PC-9 (cell line): ENCODE measurements at regions not wholly inside any gene's neighbourhood (a gene's known extent, or its start where the extent isn't known, plus 50 kb on each side); places are given as distances from the start of the nearest gene placed in this dataset.

Experiments
- BruUV-seq: library from RNA; stranded (reverse); fragments of 400-500 nt; replicated peaks from 2 replicates; lab custom pipeline; 2021; lab: Mats Ljungman, UMichigan
- CTCF ChIA-PET: fragments of 300-600 bp; sonication (Branson Sonifier 250); formaldehyde crosslinking; loops from one replicate; lab custom pipeline; 2022; ENCODE audit warnings: antibody characterized with exemption; lab: Charles Lee
- POLR2A ChIA-PET: fragments of 300-600 bp; sonication (Branson Sonifier 250); formaldehyde crosslinking; loops from one replicate; lab custom pipeline; 2022; ENCODE audit warnings: antibody characterized with exemption; ENCODE audit not compliant: unreplicated experiment; lab: Charles Lee
- DNase-seq, 2 experiments: peaks; one replicate each; pipeline versions ENCODE4 v3.0.0 to v3.0.0-alpha.2; 2015 to 2022; ENCODE audit warnings: mixed read lengths in 1 of 2
- H2AFZ ChIP-seq: fragments of 200-600 bp; sonication (generic); 2 replicates; pipeline ENCODE4 v1.8.1; 2017; ENCODE audit warnings: antibody characterized with exemption
- H3F3A ChIP-seq: fragments of 200-600 bp; sonication (generic); 2 replicates; pipeline ENCODE4 v1.8.1; 2017; ENCODE audit warnings: antibody characterized with exemption, mild to moderate bottlenecking, low read depth; ENCODE audit not compliant: insufficient read depth
- H3K27ac ChIP-seq: fragments of 200-600 bp; sonication (generic); 2 replicates; pipeline ENCODE4 v1.6.1; 2016; ENCODE audit warnings: mixed run types
- H3K27me3 ChIP-seq: fragments of 200-600 bp; sonication (generic); 2 replicates; pipeline ENCODE4 v1.6.1; 2016; ENCODE audit warnings: low read depth, mixed run types; ENCODE audit not compliant: insufficient read depth
- H3K36me3 ChIP-seq: fragments of 200-600 bp; sonication (generic); 2 replicates; pipeline ENCODE4 v1.6.1; 2016; ENCODE audit warnings: low read depth, mixed run types
- H3K4me1 ChIP-seq: fragments of 200-600 bp; sonication (generic); replicated peaks from 2 replicates; pipeline ENCODE4 v1.6.1; 2016; ENCODE audit warnings: mixed run types; ENCODE audit not compliant: insufficient read depth
- H3K4me2 ChIP-seq: fragments of 200-600 bp; sonication (generic); 2 replicates; pipeline ENCODE4 v1.6.1; 2017; ENCODE audit warnings: mixed run types
- H3K4me3 ChIP-seq: fragments of 200-600 bp; sonication (generic); 2 replicates; pipeline ENCODE4 v1.6.1; 2016; ENCODE audit warnings: mixed run types
- H3K79me2 ChIP-seq: fragments of 200-600 bp; sonication (generic); 2 replicates; pipeline ENCODE4 v1.6.1; 2017; ENCODE audit warnings: low read depth, mixed run types
- H3K9me2 ChIP-seq: fragments of 200-600 bp; sonication (generic); 2 replicates; pipeline ENCODE4 v1.8.1; 2017; ENCODE audit warnings: mild to moderate bottlenecking; ENCODE audit not compliant: insufficient read depth
- H3K9me3 ChIP-seq: fragments of 200-600 bp; sonication (generic); 2 replicates; pipeline ENCODE4 v1.8.1; 2016; ENCODE audit warnings: low read depth; ENCODE audit not compliant: insufficient read depth
- H4K20me1 ChIP-seq: fragments of 200-600 bp; sonication (generic); 2 replicates; pipeline ENCODE4 v1.8.1; 2017; ENCODE audit not compliant: insufficient read depth
- CTCF ChIP-seq: fragments of 200-600 bp; sonication (generic); conservative IDR thresholded peaks from 2 replicates; pipeline ENCODE4 v1.6.1; 2017; ENCODE audit warnings: mixed run types, antibody characterized with exemption, mild to moderate bottlenecking, moderate library complexity
- EZH2 ChIP-seq: fragments of 200-600 bp; sonication (generic); IDR thresholded peaks from 2 replicates; pipeline ENCODE4 v1.8.0; 2017; ENCODE audit warnings: antibody characterized with exemption, low read depth
- intact Hi-C: fragments of 100-400 bp; cut with micrococcal nuclease; formaldehyde crosslinking; loops from one replicate; pipeline ENCODE4 v1.10.0; 2022; ENCODE audit not compliant: unreplicated experiment

- H2AFZ ChIP-seq, result no peak overlapping the region
- H3K4me3 ChIP-seq, result no peak overlapping the region
- ChIA-PET CTCF (no interaction called here), POLR2A (no interaction called here)
- no peaks in the 10 kb centered on the region for H3K9me3 ChIP-seq
- no peak overlapping the region for H3K4me2 ChIP-seq
- intact Hi-C loops, result no loop called here
- H3K36me3 ChIP-seq, result no peaks in the 10 kb centered on the region
- no peaks in the 10 kb centered on the region for H3K27me3 ChIP-seq
- H4K20me1 ChIP-seq, result no peaks in the 10 kb centered on the region
- DNase-seq, result no peak
- H3K27ac ChIP-seq, result no peak overlapping the region
- H3K4me1 ChIP-seq, result peaks cover 4% of the 10 kb centered on the region
- BruUV-seq, result no TSS peak
- no peak for TF ChIP-seq EZH2
- H3K79me2 ChIP-seq, result no peaks in the 10 kb centered on the region
- peaks cover under 1% of the 10 kb centered on the region; the same call in 1 of the 2 replicates for H3F3A ChIP-seq
- no peaks in the 10 kb centered on the region for H3K9me2 ChIP-seq
These were observed 78.7 kb upstream of the SLC1A4 start for GRCh38 chr2:64910523-64910922.

DNA sequence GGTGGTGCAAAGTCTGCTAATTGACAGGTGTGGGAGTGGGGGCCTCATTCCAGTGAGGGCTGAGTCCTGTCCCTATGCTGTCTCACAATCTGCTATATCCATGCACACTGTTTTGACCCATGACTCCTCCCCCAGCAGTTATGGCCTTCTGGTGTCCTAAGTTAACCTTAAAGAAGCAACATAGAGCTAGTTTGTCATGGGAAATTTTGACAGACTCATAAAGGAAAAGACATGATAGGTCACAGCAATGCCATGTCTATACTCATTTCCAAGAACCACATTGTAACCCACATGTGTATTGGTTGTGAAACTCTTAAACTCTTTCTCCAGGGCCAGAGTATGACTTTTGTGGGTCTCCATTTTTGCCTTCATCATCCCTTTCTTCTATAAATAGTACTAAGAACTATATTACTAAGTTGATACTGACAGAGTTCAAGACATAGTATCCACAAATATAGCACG lies 78.2 kb upstream of the SLC1A4 start:
- no peak for DNase-seq
- Histone ChIP-seq H3K9me2 (no peaks in the 10 kb centered on the region), H3K9me3 (no peaks in the 10 kb centered on the region), H2AFZ (no peak overlapping the region), H3K27ac (no peak overlapping the region), H3F3A (no peaks in the 10 kb centered on the region; the same call in 1 of the 2 replicates), H3K27me3 (no peaks in the 10 kb centered on the region), H3K79me2 (no peaks in the 10 kb centered on the region), H4K20me1 (no peaks in the 10 kb centered on the region), H3K36me3 (no peaks in the 10 kb centered on the region), H3K4me2 (no peak overlapping the region), H3K4me1 (no peaks in the 10 kb centered on the region), H3K4me3 (no peak overlapping the region)
- POLR2A ChIA-PET, result no interaction called here
- no peak for TF ChIP-seq EZH2
- no peak for TF ChIP-seq CTCF
- intact Hi-C loops, result no loop called here
- CTCF ChIA-PET, result no interaction called here
- BruUV-seq, result no TSS peak

DNA sequence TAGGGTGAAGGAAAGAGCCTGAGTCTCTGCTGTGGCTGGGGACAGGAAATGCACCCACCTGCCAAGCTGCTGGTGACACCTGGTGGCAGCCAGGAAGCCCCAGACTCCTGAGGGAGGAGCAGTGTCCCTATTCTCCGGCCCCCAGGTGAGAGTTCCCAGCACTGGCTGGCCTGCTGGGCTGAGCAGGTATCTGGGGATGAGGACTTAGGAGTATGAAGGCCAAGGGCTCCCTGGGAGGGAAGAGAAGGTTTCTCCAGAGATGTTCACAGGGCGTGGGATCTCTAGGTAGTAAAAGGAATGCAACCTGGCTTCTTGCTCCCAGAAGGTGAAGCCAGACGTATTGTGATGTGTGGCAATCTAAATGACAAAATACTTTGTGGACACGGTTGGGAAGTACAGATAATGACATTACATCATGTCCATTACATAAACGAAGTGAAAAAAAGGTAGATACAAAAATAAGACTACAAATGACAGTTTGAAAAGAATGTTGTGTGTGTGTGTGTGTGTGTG lies 75.8 kb upstream of the SLC1A4 start:
- no TSS peak for BruUV-seq
- Histone ChIP-seq H3K4me3 (no peak overlapping the region), H3K27ac (no peak overlapping the region), H3K27me3 (no peaks in the 10 kb centered on the region), H3K9me2 (no peaks in the 10 kb centered on the region), H3K4me1 (no peaks in the 10 kb centered on the region), H3K4me2 (no peak overlapping the region), H4K20me1 (no peaks in the 10 kb centered on the region), H2AFZ (no peak overlapping the region), H3K79me2 (no peaks in the 10 kb centered on the region), H3F3A (no peaks in the 10 kb centered on the region; the same call in 1 of the 2 replicates), H3K36me3 (no peaks in the 10 kb centered on the region), H3K9me3 (no peaks in the 10 kb centered on the region)
- no peak for TF ChIP-seq EZH2
- TF ChIP-seq CTCF, result peak; percentile 60; the same call in 1 of the 2 replicates
- DNase-seq, result peak; percentile 67 to 69
- intact Hi-C loops, result loop anchor here (1.0 to 2.0 kb wide), 2 partner anchors 326 to 583 kb away; no protein-coding TSS in a partner anchor
- CTCF ChIA-PET, result interaction anchor here (0.5 to 1.2 kb wide), 8 partner anchors 9 to 583 kb away, joined by 3 to 4 read pairs (median 3); no protein-coding TSS in a partner anchor
- POLR2A ChIA-PET, result no interaction called here

GRCh38 chr2:64914247-64914646 lies 75.0 kb upstream of the SLC1A4 start:
- intact Hi-C loops, result no loop called here
- Histone ChIP-seq H3K79me2 (no peaks in the 10 kb centered on the region), H3K36me3 (no peaks in the 10 kb centered on the region), H3K4me1 (no peaks in the 10 kb centered on the region), H2AFZ (no peak overlapping the region), H3F3A (no peaks in the 10 kb centered on the region; the same call in 1 of the 2 replicates), H3K9me2 (no peaks in the 10 kb centered on the region), H4K20me1 (no peaks in the 10 kb centered on the region), H3K27me3 (no peaks in the 10 kb centered on the region), H3K4me3 (no peak overlapping the region), H3K9me3 (no peaks in the 10 kb centered on the region), H3K4me2 (no peak overlapping the region), H3K27ac (no peak overlapping the region)
- no peak for DNase-seq
- TF ChIP-seq CTCF (no peak), EZH2 (no peak)
- no TSS peak for BruUV-seq
- ChIA-PET CTCF (interaction anchor here (0.6 to 0.7 kb wide), 2 partner anchors 8 to 216 kb away, joined by 3 to 4 read pairs; no protein-coding TSS in a partner anchor), POLR2A (no interaction called here)
